Ureter (tissue), 1 donor: ENCODE measurements at regions not wholly inside any gene's neighbourhood (a gene's known extent, or its start where the extent isn't known, plus 50 kb on each side); places are given as distances from the start of the nearest gene placed in this dataset.
"Not testable (repeated sequence)": the region's sequence is repeated elsewhere in the genome, so short reads cannot be mapped to it uniquely, and the experiment has no call there.

Experiments
- DNase-seq: peaks from one replicate; pipeline ENCODE4 v3.0.0-alpha.2; 2020; ENCODE audit warnings: low spot score
- donor health status: DM: yes; HTN: yes; CAD: no.

GRCh38 chr10:7069706-7070105 lies 341.1 kb downstream of the SFMBT2 start:
- DNase-seq, result no peak

- DNase-seq, result no peak
Measured at GRCh38 chr10:7056216-7056615, 354.6 kb downstream of the SFMBT2 start.

GRCh38 chr10:7054915-7055314 lies 355.9 kb downstream of the SFMBT2 start:
- no peak for DNase-seq

GRCh38 chr10:7053195-7053594 lies 357.6 kb downstream of the SFMBT2 start:
- no peak for DNase-seq

GRCh38 chr10:7050024-7050423 lies 360.8 kb downstream of the SFMBT2 start:
- DNase-seq, result not testable (repeated sequence)

GRCh38 chr10:7048061-7048460 lies 362.8 kb downstream of the SFMBT2 start:
- no peak for DNase-seq

- no peak for DNase-seq
Measured at GRCh38 chr10:7046615-7047014, 364.2 kb downstream of the SFMBT2 start.

GRCh38 chr10:7045891-7046599 lies 364.8 kb downstream of the SFMBT2 start:
- no peak for DNase-seq

GRCh38 chr10:7043055-7043653 lies 367.7 kb downstream of the SFMBT2 start:
- DNase-seq, result no peak

GRCh38 chr10:7042419-7043054 lies 368.3 kb downstream of the SFMBT2 start:
- no peak for DNase-seq

GRCh38 chr10:7042000-7042399 lies 368.8 kb downstream of the SFMBT2 start:
- no peak for DNase-seq

- DNase-seq, result no peak
Measured at GRCh38 chr10:7040681-7041080, 370.2 kb downstream of the SFMBT2 start.

- no peak for DNase-seq
Measured at GRCh38 chr10:7039859-7040258, 371.0 kb downstream of the SFMBT2 start.

- no peak for DNase-seq
Measured at GRCh38 chr10:7038416-7038815, 372.4 kb downstream of the SFMBT2 start.

GRCh38 chr10:7037434-7037833 lies 373.4 kb downstream of the SFMBT2 start:
- not testable (repeated sequence) for DNase-seq

GRCh38 chr10:7036951-7037350 lies 373.9 kb downstream of the SFMBT2 start:
- DNase-seq, result no peak

GRCh38 chr10:7035126-7035761 lies 375.6 kb downstream of the SFMBT2 start:
- no peak for DNase-seq

- DNase-seq, result no peak
Measured at GRCh38 chr10:7033031-7033430, 377.8 kb downstream of the SFMBT2 start.

- no peak for DNase-seq
Measured at GRCh38 chr10:7030134-7030855, 380.5 kb downstream of the SFMBT2 start.

GRCh38 chr10:7029672-7030071 lies 381.2 kb downstream of the SFMBT2 start:
- DNase-seq, result no peak

- no peak for DNase-seq
Measured at GRCh38 chr10:7028809-7029166, 382.0 kb downstream of the SFMBT2 start.
